Fibroblast of lung (primary cell): ENCODE measurements at regions not wholly inside any gene's neighbourhood (a gene's known extent, or its start where the extent isn't known, plus 50 kb on each side); places are given as distances from the start of the nearest gene placed in this dataset.
"Not testable (repeated sequence)": the region's sequence is repeated elsewhere in the genome, so short reads cannot be mapped to it uniquely, and the experiment has no call there.

Source experiments
- DNase-seq, 2 donors: peaks; one replicate each; pipeline versions ENCODE4 v3.0.0 to v3.0.0-alpha.2; 2010; ENCODE audit warnings: low read depth in 2 of 2
- H2AFZ ChIP-seq: 2 replicates; pipeline ENCODE4 v1.5.1; 2012; ENCODE audit warnings: low read length, control low read depth, inconsistent platforms
- H3K27ac ChIP-seq: 2 replicates; pipeline ENCODE4 v1.5.1; 2011; ENCODE audit warnings: low read length, control low read depth; ENCODE audit not compliant: insufficient read depth
- H3K27me3 ChIP-seq: 2 replicates; pipeline ENCODE4 v1.5.1; 2011; ENCODE audit warnings: mild to moderate bottlenecking, low read length; ENCODE audit not compliant: control insufficient read depth, insufficient read depth
- H3K36me3 ChIP-seq: 2 replicates; pipeline ENCODE4 v1.5.1; 2011; ENCODE audit warnings: low read length; ENCODE audit not compliant: control insufficient read depth, insufficient read depth
- H3K4me1 ChIP-seq: 2 replicates; pipeline ENCODE4 v1.5.1; 2011; ENCODE audit warnings: low read length; ENCODE audit not compliant: control insufficient read depth, insufficient read depth; ENCODE audit errors: extremely low read depth
- H3K4me2 ChIP-seq: 2 replicates; pipeline ENCODE4 v1.5.1; 2011; ENCODE audit warnings: low read length, control low read depth; ENCODE audit not compliant: insufficient read depth; ENCODE audit errors: extremely low read depth
- H3K4me3 ChIP-seq, 4 experiments: fragments of 200-600 bp in 1 of 4; sonication (generic) in 1 of 4; replicated peaks in 1 of 4; 2 replicates each; pipeline ENCODE4 v1.5.1; 2011 to 2016; ENCODE audit warnings: low read length in 4 of 4, low read depth in 3 of 4, mild to moderate bottlenecking in 3 of 4, control low read depth in 2 of 4, inconsistent platforms in 1 of 4, mixed read lengths in 1 of 4; ENCODE audit not compliant: insufficient read depth in 1 of 4; ENCODE audit errors: control extremely low read depth in 1 of 4
- H3K79me2 ChIP-seq: 2 replicates; pipeline ENCODE4 v1.5.1; 2012; ENCODE audit warnings: mild to moderate bottlenecking, low read length, inconsistent platforms; ENCODE audit not compliant: control insufficient read depth, insufficient read depth
- H3K9ac ChIP-seq: 2 replicates; pipeline ENCODE4 v1.5.1; 2011; ENCODE audit warnings: mild to moderate bottlenecking, low read length, control low read depth; ENCODE audit not compliant: insufficient read depth
- H3K9me3 ChIP-seq: 2 replicates; pipeline ENCODE4 v1.5.1; 2012; ENCODE audit warnings: low read depth, low read length; ENCODE audit not compliant: control insufficient read depth, insufficient read depth
- H4K20me1 ChIP-seq: 2 replicates; pipeline ENCODE4 v1.5.1; 2011; ENCODE audit warnings: low read length; ENCODE audit not compliant: control insufficient read depth, insufficient read depth; ENCODE audit errors: extremely low read depth
- EZH2 ChIP-seq: IDR thresholded peaks from 2 replicates; pipeline ENCODE4 v1.5.1; 2012; ENCODE audit warnings: low read length, control low read depth, mild to moderate bottlenecking; ENCODE audit errors: missing control alignments
- TF ChIP-seq, protein P1 (sequence below), 2 donors: IDR thresholded peaks in 1 of 2; conservative IDR thresholded peaks in 1 of 2; 1 replicate in 1 of 2; 2 replicates in 1 of 2; pipeline ENCODE4 v1.5.1; 2011 to 2012; ENCODE audit warnings: low read length in 2 of 2, control low read depth in 1 of 2, inconsistent platforms in 1 of 2, low read depth in 1 of 2, mild to moderate bottlenecking in 1 of 2

- Histone ChIP-seq H3K4me3 (no peak overlapping the region), H4K20me1 (no peaks in the 10 kb centered on the region), H3K36me3 (no peaks in the 10 kb centered on the region), H3K9ac (no peak overlapping the region), H3K79me2 (no peaks in the 10 kb centered on the region), H3K4me1 (no peaks in the 10 kb centered on the region), H2AFZ (no peak overlapping the region), H3K4me2 (no peak overlapping the region), H3K27ac (no peak overlapping the region), H3K9me3 (no peaks in the 10 kb centered on the region), H3K27me3 (no peaks in the 10 kb centered on the region)
- DNase-seq = no peak
- TF ChIP-seq, protein P1, sequence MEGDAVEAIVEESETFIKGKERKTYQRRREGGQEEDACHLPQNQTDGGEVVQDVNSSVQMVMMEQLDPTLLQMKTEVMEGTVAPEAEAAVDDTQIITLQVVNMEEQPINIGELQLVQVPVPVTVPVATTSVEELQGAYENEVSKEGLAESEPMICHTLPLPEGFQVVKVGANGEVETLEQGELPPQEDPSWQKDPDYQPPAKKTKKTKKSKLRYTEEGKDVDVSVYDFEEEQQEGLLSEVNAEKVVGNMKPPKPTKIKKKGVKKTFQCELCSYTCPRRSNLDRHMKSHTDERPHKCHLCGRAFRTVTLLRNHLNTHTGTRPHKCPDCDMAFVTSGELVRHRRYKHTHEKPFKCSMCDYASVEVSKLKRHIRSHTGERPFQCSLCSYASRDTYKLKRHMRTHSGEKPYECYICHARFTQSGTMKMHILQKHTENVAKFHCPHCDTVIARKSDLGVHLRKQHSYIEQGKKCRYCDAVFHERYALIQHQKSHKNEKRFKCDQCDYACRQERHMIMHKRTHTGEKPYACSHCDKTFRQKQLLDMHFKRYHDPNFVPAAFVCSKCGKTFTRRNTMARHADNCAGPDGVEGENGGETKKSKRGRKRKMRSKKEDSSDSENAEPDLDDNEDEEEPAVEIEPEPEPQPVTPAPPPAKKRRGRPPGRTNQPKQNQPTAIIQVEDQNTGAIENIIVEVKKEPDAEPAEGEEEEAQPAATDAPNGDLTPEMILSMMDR (conservative IDR thresholded peaks at IDR 0.05 in 1 of 2, IDR thresholded peaks at IDR 0.05 in 1 of 2; ENCODE audit: low read depth in 1 of 2, low read length in 2 of 2) = no peak
- no peak for TF ChIP-seq EZH2
These were observed 81.4 kb upstream of the ZNF98 start for GRCh38 chr19:22503524-22503923.

DNA sequence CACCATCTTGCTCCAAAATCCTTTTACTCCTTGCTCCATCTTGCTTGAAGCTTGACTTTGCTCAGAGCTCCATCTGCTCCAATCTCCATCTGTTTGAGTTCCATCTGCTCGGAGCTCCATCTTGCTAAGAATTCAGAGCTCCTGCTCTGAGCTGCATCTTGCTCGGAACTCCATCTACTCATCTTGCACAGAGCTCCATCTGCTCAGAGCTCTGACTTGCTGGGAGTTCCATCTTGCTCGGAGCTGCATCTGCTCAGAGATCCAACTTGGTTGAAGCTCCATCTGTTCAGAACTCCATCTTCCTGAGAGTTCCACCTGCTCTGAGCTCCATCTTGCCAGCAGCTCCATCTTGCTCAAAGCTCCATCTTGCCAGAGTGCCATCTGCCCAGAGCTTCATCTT is 80.6 kb upstream of the ZNF98 start:
- H4K20me1 ChIP-seq = no peaks in the 10 kb centered on the region
- H3K79me2 ChIP-seq = no peaks in the 10 kb centered on the region
- H3K4me2 ChIP-seq = no peak overlapping the region
- no peaks in the 10 kb centered on the region for H3K9me3 ChIP-seq
- H3K9ac ChIP-seq = no peak overlapping the region
- DNase-seq = no peak
- TF ChIP-seq, protein P1 (conservative IDR thresholded peaks at IDR 0.05 in 1 of 2, IDR thresholded peaks at IDR 0.05 in 1 of 2; ENCODE audit: low read depth in 1 of 2, low read length in 2 of 2) = no peak
- TF ChIP-seq EZH2 = no peak
- H3K27me3 ChIP-seq = no peaks in the 10 kb centered on the region
- no peaks in the 10 kb centered on the region for H3K4me1 ChIP-seq
- no peaks in the 10 kb centered on the region for H3K36me3 ChIP-seq
- no peak overlapping the region for H3K27ac ChIP-seq
- no peak overlapping the region for H2AFZ ChIP-seq
- H3K4me3 ChIP-seq = no peak overlapping the region

DNA sequence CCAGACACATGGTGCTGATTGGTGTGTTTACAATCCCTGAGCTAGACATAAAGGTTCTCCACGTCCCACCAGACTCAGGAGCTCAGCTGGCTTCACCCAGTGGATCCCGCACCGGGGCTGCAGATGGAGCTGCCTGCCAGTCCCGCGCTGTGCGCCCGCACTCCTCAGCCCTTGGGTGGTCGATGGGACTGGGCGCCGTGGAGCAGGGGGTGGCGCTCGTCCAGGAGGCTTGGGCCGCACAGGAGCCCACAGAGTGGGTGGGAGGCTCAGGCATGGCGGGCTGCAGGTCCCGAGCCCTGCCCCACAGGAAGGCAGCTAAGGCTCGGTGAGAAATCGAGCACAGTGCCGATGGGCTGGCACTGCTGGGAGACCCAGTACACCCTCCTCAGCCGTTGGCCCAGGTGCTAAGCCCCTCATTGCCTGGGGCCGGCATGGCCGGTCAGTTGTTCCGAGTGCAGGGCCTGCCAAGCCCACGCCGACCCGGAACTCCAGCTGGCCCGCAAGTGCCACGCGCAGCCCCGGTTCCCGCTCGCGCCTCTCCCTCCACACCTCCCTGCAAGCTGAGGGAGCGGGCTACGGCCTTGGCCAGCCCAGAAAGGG is 76.8 kb upstream of the ZNF98 start:
- not testable (repeated sequence) for H3K36me3 ChIP-seq, H3K79me2 ChIP-seq, H3K9ac ChIP-seq, H4K20me1 ChIP-seq, H3K4me1 ChIP-seq, H3K4me3 ChIP-seq, H3K4me2 ChIP-seq, DNase-seq, H2AFZ ChIP-seq, H3K27ac ChIP-seq, H3K27me3 ChIP-seq, H3K9me3 ChIP-seq
